ENCODE measurements at regions not wholly inside any gene's neighbourhood (a gene's known extent, or its start where the extent isn't known, plus 50 kb on each side); places are given as distances from the start of the nearest gene placed in this dataset.

GRCh38 chr16:86980644-86981043 lies 336.5 kb downstream of the C16orf95 start:
- ChIA-PET POLR2A (no interaction called here), CTCF (no interaction called here)
- no peaks in the 10 kb centered on the region for H3K9me3 ChIP-seq (ENCODE audit: control insufficient read depth, insufficient read depth, low read depth, low read length)
- H3K27ac ChIP-seq (ENCODE audit: extremely low read depth, low read depth, low read length) = no peak overlapping the region
- H3K36me3 ChIP-seq (ENCODE audit: control insufficient read depth in 2 of 2, insufficient read depth in 1 of 2, low read length in 2 of 2) = no peaks in the 10 kb centered on the region
- no peak overlapping the region for H3K4me3 ChIP-seq (ENCODE audit: low read depth, low read length)
- no peaks in the 10 kb centered on the region for H3K4me1 ChIP-seq (ENCODE audit: control insufficient read depth, insufficient read depth, low read length)
- TF ChIP-seq ZNF670 (tag by site-specific recombination; IDR thresholded peaks at IDR 0.05; ENCODE audit: low read depth) (no peak), TSHZ1 (tag by site-specific recombination; IDR thresholded peaks at IDR 0.05; ENCODE audit: borderline replicate concordance) (no peak), SETDB1 (IDR thresholded peaks at IDR 0.05; ENCODE audit: insufficient read length, low read length) (no peak), OVOL3 (tag by site-specific recombination; IDR thresholded peaks at IDR 0.05) (no peak), ZNF362 (tag by site-specific recombination; IDR thresholded peaks at IDR 0.05) (no peak), ZNF701 (tag by site-specific recombination; IDR thresholded peaks at IDR 0.05) (no peak), FEZF1 (tag by site-specific recombination; IDR thresholded peaks at IDR 0.05) (no peak), ZNF624 (tag by site-specific recombination; IDR thresholded peaks at IDR 0.05) (no peak), ZNF747 (tag by site-specific recombination; IDR thresholded peaks at IDR 0.05) (no peak), ZNF19 (tag by site-specific recombination; IDR thresholded peaks at IDR 0.05; ENCODE audit: low read depth) (no peak), HOXC10 (CRISPR knock-in tag; IDR thresholded peaks at IDR 0.05) (no peak), ZNF248 (tag by site-specific recombination; IDR thresholded peaks at IDR 0.05) (no peak), ZNF221 (tag by site-specific recombination; IDR thresholded peaks at IDR 0.05; ENCODE audit: borderline replicate concordance) (no peak), AEBP2 (tag by site-specific recombination; IDR thresholded peaks at IDR 0.05; ENCODE audit: borderline replicate concordance) (no peak), ZNF645 (tag by site-specific recombination; IDR thresholded peaks at IDR 0.05) (no peak), SCRT1 (tag by site-specific recombination; IDR thresholded peaks at IDR 0.05; ENCODE audit: borderline replicate concordance) (no peak), ZNF843 (tag by site-specific recombination; IDR thresholded peaks at IDR 0.05) (no peak), ZNF585B (tag by site-specific recombination; IDR thresholded peaks at IDR 0.05) (no peak)

- ChIA-PET POLR2A (no interaction called here), CTCF (interaction anchor here (1.0 kb wide), 1 partner anchor 80 kb away, joined by 4 read pairs; no protein-coding TSS in a partner anchor)
- no peaks in the 10 kb centered on the region for H3K9me3 ChIP-seq (ENCODE audit: control insufficient read depth, insufficient read depth, low read depth, low read length)
- no peak for TF ChIP-seq ZSCAN30 (tag by site-specific recombination; IDR thresholded peaks at IDR 0.05)
- TF ChIP-seq ZNF157 (tag by site-specific recombination; IDR thresholded peaks at IDR 0.05) = no peak
- TF ChIP-seq GLI4 (tag by site-specific recombination; IDR thresholded peaks at IDR 0.05) = no peak
- no peak for TF ChIP-seq YY1 (tag by site-specific recombination; IDR thresholded peaks at IDR 0.05)
- no peak for TF ChIP-seq EGR2 (tag by site-specific recombination; IDR thresholded peaks at IDR 0.05; ENCODE audit: low read depth)
- TF ChIP-seq ZBTB49 (tag by site-specific recombination; IDR thresholded peaks at IDR 0.05; ENCODE audit: low read depth) = no peak
- no peak for TF ChIP-seq ZNF391 (tag by site-specific recombination; IDR thresholded peaks at IDR 0.05; ENCODE audit: borderline replicate concordance, low read depth)
- no peak for TF ChIP-seq ZNF146 (tag by site-specific recombination; IDR thresholded peaks at IDR 0.05)
- no peak for TF ChIP-seq GLIS1 (tag by site-specific recombination; IDR thresholded peaks at IDR 0.05)
- TF ChIP-seq ZNF530 (tag by site-specific recombination; IDR thresholded peaks at IDR 0.05; ENCODE audit: low read depth) = no peak
- TF ChIP-seq ZNF23 (tag by site-specific recombination; IDR thresholded peaks at IDR 0.05; ENCODE audit: borderline replicate concordance) = no peak
- no peak for TF ChIP-seq IKZF3 (tag by site-specific recombination; IDR thresholded peaks at IDR 0.05)
Measured at GRCh38 chr16:86982347-86982596, 334.9 kb downstream of the C16orf95 start.

More at GRCh38 chr16:86982347-86982596, 334.9 kb downstream of the C16orf95 start:
- H3K4me3 ChIP-seq (ENCODE audit: low read depth, low read length) = no peak overlapping the region
- H3K36me3 ChIP-seq (ENCODE audit: control insufficient read depth in 2 of 2, insufficient read depth in 1 of 2, low read length in 2 of 2) = no peaks in the 10 kb centered on the region
- no peaks in the 10 kb centered on the region for H3K4me1 ChIP-seq (ENCODE audit: control insufficient read depth, insufficient read depth, low read length)
- no peak overlapping the region for H3K27ac ChIP-seq (ENCODE audit: extremely low read depth, low read depth, low read length)
